IPS-18c (cell line): ENCODE measurements at regions not wholly inside any gene's neighbourhood (a gene's known extent, or its start where the extent isn't known, plus 50 kb on each side); places are given as distances from the start of the nearest gene placed in this dataset.
"Not testable (repeated sequence)": the region's sequence is repeated elsewhere in the genome, so short reads cannot be mapped to it uniquely, and the experiment has no call there.

Experiments
- H3K4me3 ChIP-seq: 2 replicates; pipeline ENCODE4 v1.7.0; 2013; ENCODE audit warnings: low read depth, mild to moderate bottlenecking, low read length, moderate library complexity; ENCODE audit not compliant: insufficient read depth
- H3K9me3 ChIP-seq: one replicate; pipeline ENCODE4 v1.6.1; 2013; ENCODE audit warnings: mild to moderate bottlenecking, low read length, moderate library complexity; ENCODE audit not compliant: control insufficient read depth, insufficient read depth

GRCh38 chr9:87036506-87036905 is 89.2 kb upstream of the GAS1 start:
- H3K4me3 ChIP-seq = no peak overlapping the region

GRCh38 chr9:87039809-87040392 is 92.6 kb upstream of the GAS1 start:
- Histone ChIP-seq H3K9me3 (no peaks in the 10 kb centered on the region), H3K4me3 (no peak overlapping the region)

More at GRCh38 chr9:87036506-87036905, 89.2 kb upstream of the GAS1 start:
- no peaks in the 10 kb centered on the region for H3K9me3 ChIP-seq

- no peak overlapping the region for H3K4me3 ChIP-seq
- no peaks in the 10 kb centered on the region for H3K9me3 ChIP-seq
These were observed 93.2 kb upstream of the GAS1 start for GRCh38 chr9:87040410-87041009.

GRCh38 chr9:87041553-87042235 is 94.4 kb upstream of the GAS1 start:
- H3K4me3 ChIP-seq = peak overlapping the region; percentile 45; the same call in 1 of the 2 replicates
- H3K9me3 ChIP-seq = not testable (repeated sequence)

- H3K9me3 ChIP-seq = not testable (repeated sequence)
These were observed 102.8 kb upstream of the GAS1 start for GRCh38 chr9:87049929-87050608.

GRCh38 chr9:87054999-87055686 is 107.8 kb upstream of the GAS1 start:
- no peaks in the 10 kb centered on the region for H3K9me3 ChIP-seq
- no peak overlapping the region for H3K4me3 ChIP-seq

More at GRCh38 chr9:87049929-87050608, 102.8 kb upstream of the GAS1 start:
- not testable (repeated sequence) for H3K4me3 ChIP-seq

GRCh38 chr9:87059772-87060171 is 112.5 kb upstream of the GAS1 start:
- H3K4me3 ChIP-seq = no peak overlapping the region
- no peaks in the 10 kb centered on the region for H3K9me3 ChIP-seq

- no peak overlapping the region for H3K4me3 ChIP-seq
- H3K9me3 ChIP-seq = no peaks in the 10 kb centered on the region
These were observed 115.4 kb upstream of the GAS1 start for GRCh38 chr9:87062746-87063145.

GRCh38 chr9:87063246-87063645 is 115.9 kb upstream of the GAS1 start:
- no peaks in the 10 kb centered on the region for H3K9me3 ChIP-seq
- no peak overlapping the region for H3K4me3 ChIP-seq

- Histone ChIP-seq H3K9me3 (no peaks in the 10 kb centered on the region), H3K4me3 (no peak overlapping the region)
These were observed 116.6 kb upstream of the GAS1 start for GRCh38 chr9:87063871-87064270.

GRCh38 chr9:87064311-87064710 is 117.0 kb upstream of the GAS1 start:
- Histone ChIP-seq H3K9me3 (no peaks in the 10 kb centered on the region), H3K4me3 (no peak overlapping the region)

- no peaks in the 10 kb centered on the region for H3K9me3 ChIP-seq
These were observed 118.7 kb upstream of the GAS1 start for GRCh38 chr9:87065981-87066380.

GRCh38 chr9:87067426-87067825 is 120.1 kb upstream of the GAS1 start:
- Histone ChIP-seq H3K4me3 (no peak overlapping the region), H3K9me3 (no peaks in the 10 kb centered on the region)

More at GRCh38 chr9:87065981-87066380, 118.7 kb upstream of the GAS1 start:
- H3K4me3 ChIP-seq = no peak overlapping the region

- H3K4me3 ChIP-seq = no peak overlapping the region
- H3K9me3 ChIP-seq = no peaks in the 10 kb centered on the region
These were observed 121.0 kb upstream of the GAS1 start for GRCh38 chr9:87068177-87068840.

- no peaks in the 10 kb centered on the region for H3K9me3 ChIP-seq
- no peak overlapping the region for H3K4me3 ChIP-seq
These were observed 122.4 kb upstream of the GAS1 start for GRCh38 chr9:87069690-87070089.

GRCh38 chr9:87070336-87070735 is 123.0 kb upstream of the GAS1 start:
- H3K9me3 ChIP-seq = no peaks in the 10 kb centered on the region
- no peak overlapping the region for H3K4me3 ChIP-seq

- Histone ChIP-seq H3K9me3 (no peaks in the 10 kb centered on the region), H3K4me3 (no peak overlapping the region)
These were observed 124.2 kb upstream of the GAS1 start for GRCh38 chr9:87071473-87071872.
